ENCODE measurements at regions not wholly inside any gene's neighbourhood (a gene's known extent, or its start where the extent isn't known, plus 50 kb on each side); places are given as distances from the start of the nearest gene placed in this dataset.

DNA sequence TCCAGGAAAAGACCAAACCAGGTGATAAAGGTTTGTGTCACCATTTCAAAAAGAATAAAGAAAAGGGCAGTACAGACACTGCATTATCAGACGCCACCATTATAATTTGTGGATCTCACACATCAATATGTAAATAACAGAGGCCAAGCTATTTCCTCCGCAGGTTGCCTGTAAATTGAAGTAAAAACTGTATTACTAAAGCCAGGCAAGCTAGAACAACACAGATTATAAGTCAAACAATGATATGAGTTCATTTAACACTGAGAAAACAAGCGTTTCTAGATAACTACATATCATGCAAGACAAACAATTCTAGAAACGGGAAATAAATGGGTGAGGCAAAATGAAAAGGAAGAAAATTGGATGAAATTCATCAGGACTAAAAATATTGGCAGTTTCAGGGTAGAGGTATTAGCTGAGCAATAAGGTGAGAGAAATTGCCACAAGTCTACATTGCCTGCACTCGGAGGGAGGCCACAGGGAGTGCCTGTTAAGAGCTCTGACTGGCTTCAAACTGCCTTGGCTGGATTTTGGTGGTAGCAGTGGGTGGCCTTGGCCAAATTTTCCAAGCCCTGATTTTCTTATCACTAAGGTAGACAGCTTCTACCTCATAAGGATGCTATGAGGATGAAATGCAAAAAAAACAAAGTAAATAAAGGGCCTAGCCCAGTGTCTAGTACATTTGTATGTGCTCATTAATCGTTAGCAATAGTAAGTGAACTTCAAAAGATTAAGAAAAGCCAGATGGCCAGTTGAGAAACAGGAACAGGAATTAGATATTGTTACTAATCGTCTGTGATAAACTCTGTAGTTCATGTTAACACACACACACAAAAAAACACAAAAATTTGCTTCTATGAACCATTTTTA lies 240.0 kb upstream of the NFE2L3 start:
- H3K27me3 ChIP-seq: no peaks in the 10 kb centered on the region
- intact Hi-C loops (cut with DNase I): no loop called here
- H3K9me3 ChIP-seq: no peaks in the 10 kb centered on the region
- H3K36me3 ChIP-seq: no peaks in the 10 kb centered on the region
- DNase-seq: no peak
- H3K4me3 ChIP-seq: no peak overlapping the region
- 34 to 60% (median 47%) methylated on average over 7 of the region's 7 CpGs for WGBS, 3 donors
- TF ChIP-seq POLR2A (IDR thresholded peaks at IDR 0.05) (no peak), EP300 (IDR thresholded peaks at IDR 0.05) (no peak)
- TF ChIP-seq, protein P1, sequence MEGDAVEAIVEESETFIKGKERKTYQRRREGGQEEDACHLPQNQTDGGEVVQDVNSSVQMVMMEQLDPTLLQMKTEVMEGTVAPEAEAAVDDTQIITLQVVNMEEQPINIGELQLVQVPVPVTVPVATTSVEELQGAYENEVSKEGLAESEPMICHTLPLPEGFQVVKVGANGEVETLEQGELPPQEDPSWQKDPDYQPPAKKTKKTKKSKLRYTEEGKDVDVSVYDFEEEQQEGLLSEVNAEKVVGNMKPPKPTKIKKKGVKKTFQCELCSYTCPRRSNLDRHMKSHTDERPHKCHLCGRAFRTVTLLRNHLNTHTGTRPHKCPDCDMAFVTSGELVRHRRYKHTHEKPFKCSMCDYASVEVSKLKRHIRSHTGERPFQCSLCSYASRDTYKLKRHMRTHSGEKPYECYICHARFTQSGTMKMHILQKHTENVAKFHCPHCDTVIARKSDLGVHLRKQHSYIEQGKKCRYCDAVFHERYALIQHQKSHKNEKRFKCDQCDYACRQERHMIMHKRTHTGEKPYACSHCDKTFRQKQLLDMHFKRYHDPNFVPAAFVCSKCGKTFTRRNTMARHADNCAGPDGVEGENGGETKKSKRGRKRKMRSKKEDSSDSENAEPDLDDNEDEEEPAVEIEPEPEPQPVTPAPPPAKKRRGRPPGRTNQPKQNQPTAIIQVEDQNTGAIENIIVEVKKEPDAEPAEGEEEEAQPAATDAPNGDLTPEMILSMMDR (IDR thresholded peaks at IDR 0.05): no peak
- no peaks in the 10 kb centered on the region for H3K4me1 ChIP-seq (ENCODE audit: insufficient read depth)
- no peak overlapping the region for H3K27ac ChIP-seq

DNA sequence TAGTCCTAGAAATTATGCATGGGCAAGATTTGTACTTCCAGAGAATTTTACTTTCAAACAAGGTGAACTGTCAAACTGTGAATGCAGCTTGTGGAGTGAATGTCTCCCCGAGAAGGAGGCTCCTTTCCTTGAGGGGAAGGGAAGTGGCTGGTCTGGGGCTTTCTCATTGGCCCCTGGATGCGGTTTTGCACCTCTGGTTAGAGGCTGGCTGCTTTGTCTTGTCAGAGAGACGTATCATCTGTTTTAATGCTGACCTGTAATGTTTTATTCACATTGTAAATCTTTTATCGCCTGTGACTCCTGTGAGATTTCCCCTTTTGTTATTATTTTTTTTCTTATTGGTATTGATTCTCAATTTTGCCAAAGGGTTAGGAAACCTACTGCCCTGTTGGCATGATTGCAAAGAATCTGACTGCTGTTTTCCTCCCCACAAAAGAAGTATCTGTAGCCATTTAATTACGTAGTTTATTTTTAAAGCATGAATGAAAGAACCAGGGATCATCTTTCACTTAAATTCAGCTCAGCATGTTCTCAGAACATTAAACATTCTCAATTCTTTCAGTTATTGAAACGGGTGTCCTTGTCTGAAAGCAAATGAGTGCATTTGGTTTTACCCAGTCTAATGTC lies 238.3 kb upstream of the NFE2L3 start:
- WGBS, 3 donors: 12 to 21% (median 13%) methylated on average over 6 of the region's 6 CpGs
- intact Hi-C loops (cut with DNase I): no loop called here

DNA sequence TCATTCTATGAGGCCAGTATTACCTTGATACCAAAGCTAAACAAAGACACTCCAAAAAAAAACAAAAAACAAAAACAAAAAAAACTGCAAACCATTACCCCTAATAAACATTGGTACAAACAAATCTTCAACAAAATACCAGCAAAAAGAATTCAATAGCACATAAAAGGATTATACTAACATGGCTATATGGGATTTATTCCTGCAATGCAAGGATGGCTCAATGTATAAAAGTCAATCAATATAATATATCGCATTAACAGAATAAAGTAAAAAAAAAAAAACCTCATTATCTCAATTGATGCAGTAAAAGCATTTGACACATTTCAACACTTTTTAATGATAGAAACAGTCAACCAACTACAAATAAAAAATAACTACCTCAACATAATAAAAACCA lies 233.3 kb upstream of the NFE2L3 start:
- WGBS, 3 donors: 97 to 100% (median 98%) methylated on average over 1 of the region's 1 CpG
- TF ChIP-seq, protein P1 (IDR thresholded peaks at IDR 0.05): no peak
- TF ChIP-seq POLR2A (IDR thresholded peaks at IDR 0.05): no peak
- TF ChIP-seq EP300 (IDR thresholded peaks at IDR 0.05): no peak
- Histone ChIP-seq H3K27ac (no peak overlapping the region), H3K27me3 (no peaks in the 10 kb centered on the region), H3K4me3 (no peak overlapping the region), H3K9me3 (no peaks in the 10 kb centered on the region), H3K36me3 (no peaks in the 10 kb centered on the region), H3K4me1 (ENCODE audit: insufficient read depth) (no peaks in the 10 kb centered on the region)
- intact Hi-C loops (cut with DNase I): no loop called here
- no peak for DNase-seq

More for the DNA sequence above, 238.3 kb upstream of the NFE2L3 start:
- no peak overlapping the region for H3K4me3 ChIP-seq
- no peak for DNase-seq
- TF ChIP-seq EP300 (IDR thresholded peaks at IDR 0.05) (no peak), POLR2A (IDR thresholded peaks at IDR 0.05) (no peak)
- TF ChIP-seq, protein P1 (IDR thresholded peaks at IDR 0.05): no peak
- no peaks in the 10 kb centered on the region for H3K4me1 ChIP-seq (ENCODE audit: insufficient read depth)
- no peaks in the 10 kb centered on the region for H3K36me3 ChIP-seq
- H3K9me3 ChIP-seq: no peaks in the 10 kb centered on the region
- no peak overlapping the region for H3K27ac ChIP-seq
- no peaks in the 10 kb centered on the region for H3K27me3 ChIP-seq

DNA sequence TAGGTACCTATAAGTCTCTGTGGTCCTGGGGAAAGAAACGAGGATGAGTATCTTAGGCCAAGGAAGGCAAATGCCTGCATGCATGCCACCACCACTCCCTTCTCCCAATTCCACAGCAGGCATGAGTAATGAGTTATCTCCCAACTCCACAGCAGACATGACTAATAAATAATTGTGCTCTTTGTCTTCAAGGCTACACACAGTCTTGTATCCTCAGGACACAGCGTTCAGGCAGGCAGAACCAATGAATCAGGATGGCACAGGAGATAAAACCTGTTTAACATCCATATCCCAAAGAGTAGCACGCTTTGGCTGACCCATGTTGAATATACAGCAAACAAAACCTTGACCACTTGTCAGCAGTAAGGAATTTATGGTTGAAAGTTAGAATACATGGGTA lies 229.7 kb upstream of the NFE2L3 start:
- Histone ChIP-seq H3K9me3 (no peaks in the 10 kb centered on the region), H3K27me3 (no peaks in the 10 kb centered on the region), H3K4me3 (no peak overlapping the region), H3K36me3 (no peaks in the 10 kb centered on the region), H3K4me1 (ENCODE audit: insufficient read depth) (no peaks in the 10 kb centered on the region), H3K27ac (no peak overlapping the region)
- TF ChIP-seq POLR2A (IDR thresholded peaks at IDR 0.05) (no peak), EP300 (IDR thresholded peaks at IDR 0.05) (no peak)
- TF ChIP-seq, protein P1 (IDR thresholded peaks at IDR 0.05): no peak
- WGBS, 3 donors: 26 to 39% (median 34%) methylated on average over 3 of the region's 3 CpGs
- intact Hi-C loops (cut with DNase I): no loop called here
- no peak for DNase-seq
